ENCODE measurements at regions not wholly inside any gene's neighbourhood (a gene's known extent, or its start where the extent isn't known, plus 50 kb on each side); places are given as distances from the start of the nearest gene placed in this dataset.
"Not testable (repeated sequence)": the region's sequence is repeated elsewhere in the genome, so short reads cannot be mapped to it uniquely, and the experiment has no call there.

GRCh38 chr12:14207905-14208551 is 157.5 kb upstream of the ATF7IP start:
- no peak for DNase-seq

- DNase-seq, result peak in 2 of 3 donors; percentile 20 to 56
Observed at GRCh38 chr12:14211947-14212387, 153.5 kb upstream of the ATF7IP start.

- DNase-seq, result no peak
Observed at GRCh38 chr12:14213542-14213941, 151.9 kb upstream of the ATF7IP start.

GRCh38 chr12:14214495-14214894 is 151.0 kb upstream of the ATF7IP start:
- DNase-seq, result no peak

- DNase-seq, result not testable (repeated sequence)
Observed at GRCh38 chr12:14215949-14216348, 149.5 kb upstream of the ATF7IP start.

GRCh38 chr12:14216405-14217294 is 148.8 kb upstream of the ATF7IP start:
- DNase-seq, result peak in 1 of 3 donors; percentile 44

- no peak for DNase-seq
Observed at GRCh38 chr12:14219156-14219555, 146.3 kb upstream of the ATF7IP start.

GRCh38 chr12:14219670-14220069 is 145.8 kb upstream of the ATF7IP start:
- DNase-seq, result not testable (repeated sequence)

GRCh38 chr12:14225064-14225463 is 140.4 kb upstream of the ATF7IP start:
- no peak for DNase-seq

GRCh38 chr12:14235176-14235575 is 130.3 kb upstream of the ATF7IP start:
- not testable (repeated sequence) for DNase-seq

- DNase-seq, result not testable (repeated sequence)
Observed at GRCh38 chr12:14236641-14237040, 128.8 kb upstream of the ATF7IP start.

GRCh38 chr12:14238221-14238792 is 127.2 kb upstream of the ATF7IP start:
- peak in 1 of 3 donors; percentile 46 for DNase-seq

GRCh38 chr12:14239350-14239934 is 126.0 kb upstream of the ATF7IP start:
- DNase-seq, result peak in 2 of 3 donors; percentile 45 to 52

GRCh38 chr12:14239935-14240872 is 125.3 kb upstream of the ATF7IP start:
- DNase-seq, result no peak

GRCh38 chr12:14240873-14241220 is 124.6 kb upstream of the ATF7IP start:
- DNase-seq, result no peak

- DNase-seq, result not testable (repeated sequence)
Observed at GRCh38 chr12:14242825-14243224, 122.7 kb upstream of the ATF7IP start.

GRCh38 chr12:14243941-14244340 is 121.5 kb upstream of the ATF7IP start:
- DNase-seq, result no peak

- DNase-seq, result no peak
Observed at GRCh38 chr12:14244876-14245669, 120.4 kb upstream of the ATF7IP start.

GRCh38 chr12:14247166-14247565 is 118.3 kb upstream of the ATF7IP start:
- no peak for DNase-seq

GRCh38 chr12:14249368-14249767 is 116.1 kb upstream of the ATF7IP start:
- no peak for DNase-seq

Data from muscle of back (tissue), 3 donors.